GM23248 (cell line): ENCODE measurements at regions not wholly inside any gene's neighbourhood (a gene's known extent, or its start where the extent isn't known, plus 50 kb on each side); places are given as distances from the start of the nearest gene placed in this dataset.

ENCODE experiments used
- EZH2 ChIP-seq: fragments of 200-600 bp; sonication (generic); IDR thresholded peaks from 2 replicates; pipeline ENCODE4 v1.6.1; 2018; ENCODE audit warnings: antibody characterized with exemption, mild to moderate bottlenecking; ENCODE audit not compliant: insufficient read depth, poor library complexity, severe bottlenecking
- EZH2phosphoT487 ChIP-seq: fragments of 200-600 bp; sonication (generic); IDR thresholded peaks from 2 replicates; pipeline ENCODE4 v1.6.1; 2018; ENCODE audit warnings: antibody characterized with exemption, moderate library complexity, mild to moderate bottlenecking, low read depth; ENCODE audit not compliant: insufficient read depth

DNA sequence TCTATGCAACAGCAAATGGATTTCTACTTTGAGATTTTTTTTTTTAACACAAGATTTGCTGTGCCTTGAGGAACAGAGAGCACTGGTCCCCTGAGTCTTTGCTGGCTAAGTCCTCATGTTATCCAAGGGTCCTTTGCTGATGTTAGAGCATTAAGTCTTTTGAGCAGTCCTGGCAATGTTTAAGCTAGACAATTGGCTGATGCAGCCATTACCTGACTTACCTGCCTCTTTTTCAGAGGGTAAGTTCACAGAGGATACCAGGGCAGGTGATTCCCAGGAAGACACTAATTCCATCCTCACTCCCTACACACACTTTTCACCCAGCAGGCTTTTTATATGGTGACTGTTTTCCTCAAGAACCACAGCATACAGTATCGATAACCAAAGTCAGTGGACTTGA lies 337.7 kb downstream of the HDGFL1 start:
- TF ChIP-seq EZH2phosphoT487 (no peak), EZH2 (no peak)
